H1 (cell line): ENCODE measurements at regions not wholly inside any gene's neighbourhood (a gene's known extent, or its start where the extent isn't known, plus 50 kb on each side); places are given as distances from the start of the nearest gene placed in this dataset.

ENCODE experiments used
- CTCF ChIA-PET: fragments of 300-600 bp; sonication (Branson Sonifier 250); formaldehyde crosslinking; loops from one replicate; lab custom pipeline; 2021; ENCODE audit not compliant: partially characterized antibody; lab: Charles Lee
- POLR2A ChIA-PET: fragments of 300-600 bp; sonication (Branson Sonifier 250); formaldehyde crosslinking; loops from one replicate; lab custom pipeline; 2021; ENCODE audit warnings: inconsistent platforms; ENCODE audit not compliant: partially characterized antibody; lab: Charles Lee
- DNase-seq, 2 experiments: peaks; one replicate each; pipeline versions ENCODE4 v3.0.0 to v3.0.0-alpha.2; 2010 to 2022; ENCODE audit warnings: low spot score in 2 of 2, low read depth in 1 of 2, mixed read lengths in 1 of 2
- FAIRE-seq: peaks from 2 replicates; lab custom pipeline; 2011; peaks lifted over from hg19 to GRCh38; lab: Jason Lieb, UNC
- H2AFZ ChIP-seq: 2 replicates; pipeline ENCODE4 v1.8.1; 2012; ENCODE audit warnings: low read length, inconsistent platforms
- H2AK5ac ChIP-seq: 2 replicates; pipeline ENCODE4 v1.6.1; 2013; ENCODE audit warnings: low read depth, low read length
- H2BK120ac ChIP-seq: replicated peaks from 2 replicates; pipeline ENCODE3; 2013; ENCODE audit warnings: low read depth, low read length, inconsistent platforms
- H2BK12ac ChIP-seq: 2 replicates; pipeline ENCODE4 v1.6.1; 2013; ENCODE audit warnings: low read depth, low read length
- H2BK15ac ChIP-seq: 2 replicates; pipeline ENCODE4 v1.6.1; 2013; ENCODE audit warnings: low read length
- H2BK20ac ChIP-seq: 2 replicates; pipeline ENCODE4 v1.6.1; 2013; ENCODE audit warnings: low read length
- H2BK5ac ChIP-seq: 2 replicates; pipeline ENCODE4 v1.6.1; 2013; ENCODE audit warnings: low read depth, low read length
- H3K14ac ChIP-seq: 2 replicates; pipeline ENCODE4 v1.6.1; 2013; ENCODE audit warnings: inconsistent platforms; ENCODE audit not compliant: insufficient read length
- H3K18ac ChIP-seq: 2 replicates; pipeline ENCODE4 v1.6.1; 2013; ENCODE audit warnings: low read length; ENCODE audit errors: extremely low read depth
- H3K23ac ChIP-seq: 2 replicates; pipeline ENCODE4 v1.6.1; 2013; ENCODE audit warnings: inconsistent platforms; ENCODE audit not compliant: insufficient read length
- H3K23me2 ChIP-seq: 2 replicates; pipeline ENCODE4 v1.6.1; 2013; ENCODE audit warnings: low read depth, low read length
- H3K27ac ChIP-seq: 2 replicates; pipeline ENCODE4 v1.6.1; 2011; ENCODE audit warnings: low read depth, low read length, inconsistent platforms
- H3K27me3 ChIP-seq, 4 experiments: replicated peaks in 1 of 4; 1 replicate in 1 of 4; 2 replicates in 3 of 4; pipeline versions ENCODE4 v1.6.1 to v1.8.1; 2011 to 2013; ENCODE audit warnings: low read length in 3 of 4, mild to moderate bottlenecking in 3 of 4, inconsistent platforms in 2 of 4, mixed read lengths in 2 of 4, moderate library complexity in 1 of 4; ENCODE audit not compliant: control insufficient read depth in 3 of 4, insufficient read depth in 3 of 4; ENCODE audit errors: extremely low read depth in 1 of 4
- H3K36me3 ChIP-seq, 4 experiments: 2 replicates each; pipeline versions ENCODE4 v1.6.1 to v1.8.1; 2011 to 2013; ENCODE audit warnings: mild to moderate bottlenecking in 4 of 4, low read length in 3 of 4, moderate library complexity in 2 of 4, control low read depth in 1 of 4, inconsistent platforms in 1 of 4; ENCODE audit not compliant: insufficient read depth in 4 of 4, control insufficient read depth in 2 of 4
- H3K4ac ChIP-seq: replicated peaks from 2 replicates; pipeline ENCODE3; 2013; ENCODE audit warnings: low read length, low read depth, mixed read lengths, inconsistent platforms; ENCODE audit not compliant: insufficient read length
- H3K4me1 ChIP-seq, 4 experiments: replicated peaks in 1 of 4; 1 replicate in 1 of 4; 2 replicates in 3 of 4; pipeline versions ENCODE4 v1.6.1 to v1.8.1; 2011 to 2013; ENCODE audit warnings: low read length in 3 of 4, inconsistent platforms in 2 of 4, mixed read lengths in 1 of 4; ENCODE audit not compliant: insufficient read depth in 4 of 4, control insufficient read depth in 3 of 4
- H3K4me2 ChIP-seq, 2 experiments: 2 replicates each; pipeline versions ENCODE4 v1.6.1 to v1.8.1; 2011 to 2013; ENCODE audit warnings: low read depth in 2 of 2, low read length in 2 of 2, control low read depth in 1 of 2, inconsistent platforms in 1 of 2, mild to moderate bottlenecking in 1 of 2; ENCODE audit not compliant: insufficient read depth in 1 of 2
- H3K4me3 ChIP-seq, 4 experiments: fragments of 200-600, 300-600 bp in 1 of 4; sonication (generic), shearing (Covaris generic), sonication (Bioruptor Twin) in 1 of 4; 2 replicates each; pipeline versions ENCODE4 v1.5.1 to v1.8.1; 2011 to 2016; ENCODE audit warnings: low read length in 4 of 4, low read depth in 3 of 4, control low read depth in 2 of 4, inconsistent platforms in 2 of 4, mild to moderate bottlenecking in 2 of 4, mixed read lengths in 1 of 4, moderate library complexity in 1 of 4; ENCODE audit not compliant: insufficient read depth in 2 of 4; ENCODE audit errors: extremely low read depth in 1 of 4
- H3K56ac ChIP-seq: replicated peaks from 2 replicates; pipeline ENCODE3; 2013; ENCODE audit warnings: low read depth, mild to moderate bottlenecking, mixed read lengths, low read length, inconsistent platforms; ENCODE audit not compliant: insufficient read length
- H3K79me1 ChIP-seq: 2 replicates; pipeline ENCODE4 v1.6.1; 2013; ENCODE audit warnings: low read depth, low read length, control low read depth
- H3K79me2 ChIP-seq, 2 experiments: 2 replicates each; pipeline versions ENCODE4 v1.6.1 to v1.8.1; 2012 to 2013; ENCODE audit warnings: low read length in 2 of 2, mild to moderate bottlenecking in 2 of 2, inconsistent platforms in 1 of 2; ENCODE audit not compliant: insufficient read depth in 2 of 2, control insufficient read depth in 1 of 2
- H3K9ac ChIP-seq, 4 experiments: replicated peaks in 1 of 4; 1 replicate in 1 of 4; 2 replicates in 3 of 4; pipeline versions ENCODE4 v1.6.1 to v1.8.1; 2011 to 2013; ENCODE audit warnings: low read depth in 3 of 4, low read length in 3 of 4, control low read depth in 2 of 4, mild to moderate bottlenecking in 2 of 4, moderate library complexity in 2 of 4, inconsistent platforms in 1 of 4; ENCODE audit errors: extremely low read depth in 1 of 4
- H3K9me3 ChIP-seq, 2 experiments: 2 replicates each; pipeline versions ENCODE4 v1.6.1 to v1.8.1; 2012 to 2013; ENCODE audit warnings: mild to moderate bottlenecking in 2 of 2, moderate library complexity in 2 of 2, control low read depth in 1 of 2, inconsistent platforms in 1 of 2, low read depth in 1 of 2, low read length in 1 of 2, mixed read lengths in 1 of 2; ENCODE audit not compliant: insufficient read depth in 2 of 2
- H4K20me1 ChIP-seq, 2 experiments: replicated peaks in 1 of 2; 2 replicates each; pipeline versions ENCODE3 to v1.8.1; 2011 to 2013; ENCODE audit warnings: inconsistent platforms in 2 of 2, low read length in 2 of 2, mild to moderate bottlenecking in 1 of 2; ENCODE audit not compliant: insufficient read depth in 2 of 2, control insufficient read depth in 1 of 2
- H4K5ac ChIP-seq: 2 replicates; pipeline ENCODE4 v1.6.1; 2013; ENCODE audit warnings: low read length, low read depth, mixed read lengths, inconsistent platforms; ENCODE audit not compliant: insufficient read length
- H4K8ac ChIP-seq: 2 replicates; pipeline ENCODE4 v1.8.0; 2013; ENCODE audit warnings: mild to moderate bottlenecking, moderate library complexity, low read length, inconsistent platforms; ENCODE audit not compliant: insufficient read depth; ENCODE audit errors: extremely low read depth
- H4K91ac ChIP-seq: replicated peaks from 2 replicates; pipeline ENCODE3; 2013; ENCODE audit warnings: low read length, mixed read lengths, inconsistent platforms; ENCODE audit not compliant: insufficient read length
- CEBPB ChIP-seq: IDR thresholded peaks from 2 replicates; pipeline ENCODE4 v1.6.1; 2012; ENCODE audit warnings: low read depth, low read length
- CTBP2 ChIP-seq: IDR thresholded peaks from 2 replicates; pipeline ENCODE4 v1.7.0; 2011; ENCODE audit warnings: borderline replicate concordance, mild to moderate bottlenecking, moderate library complexity, mixed read lengths, low read length; ENCODE audit not compliant: insufficient read depth, insufficient read length
- EP300 ChIP-seq, 2 experiments: IDR thresholded peaks; 1 replicate in 1 of 2; 2 replicates in 1 of 2; pipeline ENCODE4 v1.6.1; 2011 to 2012; ENCODE audit warnings: low read depth in 2 of 2, low read length in 2 of 2, mild to moderate bottlenecking in 2 of 2, borderline replicate concordance in 1 of 2, inconsistent platforms in 1 of 2, moderate library complexity in 1 of 2
- EZH2 ChIP-seq: fragments of 200-600 bp; sonication (generic); IDR thresholded peaks from 2 replicates; pipeline ENCODE4 v1.7.1; 2012; ENCODE audit warnings: low read depth, mild to moderate bottlenecking, moderate library complexity, low read length, inconsistent platforms; ENCODE audit not compliant: severe bottlenecking
- FOSL1 ChIP-seq: IDR thresholded peaks from 2 replicates; pipeline ENCODE4 v1.6.1; 2011; ENCODE audit warnings: mild to moderate bottlenecking, low read depth, low read length, moderate library complexity; ENCODE audit not compliant: insufficient read depth
- GTF2F1 ChIP-seq: IDR thresholded peaks from 2 replicates; pipeline ENCODE4 v1.6.1; 2012; ENCODE audit warnings: low read depth, low read length, improper control_type of control experiment, borderline replicate concordance
- KDM4A ChIP-seq: IDR thresholded peaks from one replicate; pipeline ENCODE4 v1.7.1; 2012; ENCODE audit warnings: low read depth, mild to moderate bottlenecking, moderate library complexity, low read length, inconsistent platforms; ENCODE audit not compliant: severe bottlenecking
- NANOG ChIP-seq: IDR thresholded peaks from 2 replicates; pipeline ENCODE4 v1.6.1; 2011; ENCODE audit warnings: low read length, low read depth, mild to moderate bottlenecking, inconsistent platforms; ENCODE audit not compliant: insufficient read depth, poor library complexity, severe bottlenecking
- PHF8 ChIP-seq: fragments of 200-600 bp; sonication (generic); conservative IDR thresholded peaks from 2 replicates; pipeline ENCODE4 v1.7.1; 2012; ENCODE audit warnings: low read depth, mild to moderate bottlenecking, inconsistent platforms, low read length, moderate library complexity
- POLR2AphosphoS5 ChIP-seq: IDR thresholded peaks from 2 replicates; pipeline ENCODE4 v1.6.1; 2011; ENCODE audit warnings: low read depth, low read length
- SAP30 ChIP-seq: fragments of 300-600 bp; sonication (generic); IDR thresholded peaks from 2 replicates; pipeline ENCODE4 v1.7.1; 2012; ENCODE audit warnings: low read length, moderate library complexity, mild to moderate bottlenecking, inconsistent platforms; ENCODE audit not compliant: insufficient read depth, insufficient replicate concordance
- SP1 ChIP-seq: IDR thresholded peaks from 2 replicates; pipeline ENCODE4 v1.6.1; 2011; ENCODE audit warnings: low read depth, low read length
- USF2 ChIP-seq: IDR thresholded peaks from 2 replicates; pipeline ENCODE4 v1.6.1; 2011; ENCODE audit warnings: low read length, improper control_type of control experiment
- WGBS, 2 experiments: shearing (Covaris generic) in 1 of 2; methylation state at CpG; one replicate each; pipeline versions ENCODE4 v1.1.6 to v1.1.7; 2013 to 2015; ENCODE audit warnings: low lambda C conversion rate in 2 of 2, mixed read lengths in 2 of 2, inconsistent platforms in 1 of 2, low coverage in 1 of 2, missing lambda C conversion rate in 1 of 2; ENCODE audit not compliant: insufficient replicate concordance in 2 of 2, insufficient coverage in 1 of 2, insufficient read length in 1 of 2; ENCODE audit errors: extremely low coverage in 1 of 2, missing lambda C conversion rate in 1 of 2; 5-methylcytosine and 5-hydroxymethylcytosine counted together

- Histone ChIP-seq H3K23ac (no peak overlapping the region), H3K4me3 (no peak overlapping the region), H3K4me2 (no peak overlapping the region), H2AK5ac (no peak overlapping the region), H4K5ac (no peak overlapping the region), H2AFZ (no peak overlapping the region), H3K36me3 (no peaks in the 10 kb centered on the region), H3K23me2 (no peaks in the 10 kb centered on the region; the same call in 1 of the 2 replicates), H3K79me1 (no peaks in the 10 kb centered on the region), H3K27me3 (no peaks in the 10 kb centered on the region), H3K9me3 (no peaks in the 10 kb centered on the region), H3K9ac (no peak overlapping the region), H3K4me1 (no peaks in the 10 kb centered on the region; a peak in 1 of 7 replicates), H3K79me2 (no peaks in the 10 kb centered on the region), H2BK12ac (no peak overlapping the region), H3K4ac (no peak overlapping the region), H2BK120ac (no peak overlapping the region), H4K91ac (no peak overlapping the region), H3K14ac (no peak overlapping the region), H3K18ac (no peak overlapping the region), H2BK15ac (no peak overlapping the region), H4K20me1 (no peaks in the 10 kb centered on the region), H4K8ac (no peak overlapping the region), H3K56ac (no peak overlapping the region), H2BK5ac (no peak overlapping the region), H3K27ac (no peak overlapping the region), H2BK20ac (no peak overlapping the region)
- CTCF ChIA-PET, result interaction anchor here (2.3 kb wide), 1 partner anchor 10 kb away, joined by 6 read pairs; no protein-coding TSS in a partner anchor
- POLR2A ChIA-PET, result no interaction called here
- DNase-seq (no peak), FAIRE-seq (no peak)
- 90% methylated on average over 1 of the region's 1 CpG; no CpG with 5 or more reads in 1 of the 2 experiments for WGBS, 2 experiments
- TF ChIP-seq USF2 (no peak), CEBPB (no peak), KDM4A (no peak), FOSL1 (no peak), SAP30 (no peak), GTF2F1 (no peak), NANOG (no peak), EZH2 (no peak), EP300 (IDR thresholded peaks at IDR 0.05; ENCODE audit: borderline replicate concordance in 1 of 2, low read depth in 2 of 2, low read length in 2 of 2) (no peak), PHF8 (no peak), POLR2AphosphoS5 (no peak), SP1 (no peak), CTBP2 (no peak)
Observed at GRCh38 chr2:145669301-145669700, 1149.4 kb upstream of the ZEB2 start.
